ENCODE measurements at regions not wholly inside any gene's neighbourhood (a gene's known extent, or its start where the extent isn't known, plus 50 kb on each side); places are given as distances from the start of the nearest gene placed in this dataset.

GRCh38 chr1:234861761-234862160 lies 251.8 kb upstream of the IRF2BP2 start:
- TF ChIP-seq GABPA (IDR thresholded peaks at IDR 0.05; ENCODE audit: low read depth) (no peak), CTCF (IDR thresholded peaks at IDR 0.05; ENCODE audit: insufficient read depth, low read length) (no peak), POLR2AphosphoS5 (IDR thresholded peaks at IDR 0.05; ENCODE audit: low read depth) (no peak), SPI1 (IDR thresholded peaks at IDR 0.05; ENCODE audit: borderline replicate concordance, low read depth) (no peak)
- TF ChIP-seq, protein P1, sequence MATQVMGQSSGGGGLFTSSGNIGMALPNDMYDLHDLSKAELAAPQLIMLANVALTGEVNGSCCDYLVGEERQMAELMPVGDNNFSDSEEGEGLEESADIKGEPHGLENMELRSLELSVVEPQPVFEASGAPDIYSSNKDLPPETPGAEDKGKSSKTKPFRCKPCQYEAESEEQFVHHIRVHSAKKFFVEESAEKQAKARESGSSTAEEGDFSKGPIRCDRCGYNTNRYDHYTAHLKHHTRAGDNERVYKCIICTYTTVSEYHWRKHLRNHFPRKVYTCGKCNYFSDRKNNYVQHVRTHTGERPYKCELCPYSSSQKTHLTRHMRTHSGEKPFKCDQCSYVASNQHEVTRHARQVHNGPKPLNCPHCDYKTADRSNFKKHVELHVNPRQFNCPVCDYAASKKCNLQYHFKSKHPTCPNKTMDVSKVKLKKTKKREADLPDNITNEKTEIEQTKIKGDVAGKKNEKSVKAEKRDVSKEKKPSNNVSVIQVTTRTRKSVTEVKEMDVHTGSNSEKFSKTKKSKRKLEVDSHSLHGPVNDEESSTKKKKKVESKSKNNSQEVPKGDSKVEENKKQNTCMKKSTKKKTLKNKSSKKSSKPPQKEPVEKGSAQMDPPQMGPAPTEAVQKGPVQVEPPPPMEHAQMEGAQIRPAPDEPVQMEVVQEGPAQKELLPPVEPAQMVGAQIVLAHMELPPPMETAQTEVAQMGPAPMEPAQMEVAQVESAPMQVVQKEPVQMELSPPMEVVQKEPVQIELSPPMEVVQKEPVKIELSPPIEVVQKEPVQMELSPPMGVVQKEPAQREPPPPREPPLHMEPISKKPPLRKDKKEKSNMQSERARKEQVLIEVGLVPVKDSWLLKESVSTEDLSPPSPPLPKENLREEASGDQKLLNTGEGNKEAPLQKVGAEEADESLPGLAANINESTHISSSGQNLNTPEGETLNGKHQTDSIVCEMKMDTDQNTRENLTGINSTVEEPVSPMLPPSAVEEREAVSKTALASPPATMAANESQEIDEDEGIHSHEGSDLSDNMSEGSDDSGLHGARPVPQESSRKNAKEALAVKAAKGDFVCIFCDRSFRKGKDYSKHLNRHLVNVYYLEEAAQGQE (IDR thresholded peaks at IDR 0.05; ENCODE audit: insufficient replicate concordance, low read depth): no peak

All from HL-60 (cell line).